Stimulated activated CD8-positive, alpha-beta memory T cell treated with anti-CD3 and anti-CD28 coated beads, Interleukin-7, amount 100 ng/mL, for 4 hours (primary cell): ENCODE measurements at regions not wholly inside any gene's neighbourhood (a gene's known extent, or its start where the extent isn't known, plus 50 kb on each side); places are given as distances from the start of the nearest gene placed in this dataset.

ENCODE experiments used
- DNase-seq, 2 donors: peaks; one replicate each; pipeline ENCODE4 v3.0.0-alpha.2; 2020; ENCODE audit warnings: low read depth in 2 of 2

DNA sequence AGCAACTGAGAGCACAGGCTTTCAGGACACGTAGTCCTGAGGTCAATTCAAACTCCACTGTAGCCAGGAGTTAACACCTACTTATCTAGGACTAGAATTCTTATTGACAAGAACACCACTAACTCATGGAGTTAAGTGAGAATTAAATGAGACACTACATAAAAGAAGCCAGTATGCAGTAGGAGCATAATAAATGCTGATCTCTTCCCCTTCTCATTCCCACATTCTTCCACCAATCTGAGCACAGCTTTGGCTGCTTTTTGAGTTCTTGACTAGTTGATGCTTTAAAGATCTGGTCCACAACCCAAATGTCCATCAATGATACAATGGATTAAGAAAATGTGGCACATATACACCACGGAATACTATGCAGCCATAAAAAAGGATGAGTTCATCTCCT, 55.2 kb downstream of the TTC32 start:
- DNase-seq, result no peak

DNA sequence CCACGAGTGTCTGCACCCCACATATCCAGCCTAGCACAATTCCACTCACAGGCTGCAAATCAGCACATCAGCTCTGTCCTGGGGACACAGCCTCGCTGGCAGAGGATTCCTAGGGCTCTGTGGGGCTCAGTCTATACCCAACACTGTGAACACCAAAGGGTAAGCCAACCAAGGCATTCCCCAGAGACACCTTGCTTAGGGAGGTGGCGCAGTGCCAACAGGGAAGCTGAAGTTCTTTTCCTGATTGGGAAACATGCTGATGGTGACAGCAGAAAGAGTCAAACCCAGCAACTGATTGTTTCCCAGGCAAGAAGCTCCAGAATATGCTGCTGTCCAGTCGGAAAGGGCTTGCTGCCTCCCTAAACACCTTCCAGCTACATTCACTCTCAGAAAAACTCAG, 55.8 kb downstream of the TTC32 start:
- no peak for DNase-seq

DNA sequence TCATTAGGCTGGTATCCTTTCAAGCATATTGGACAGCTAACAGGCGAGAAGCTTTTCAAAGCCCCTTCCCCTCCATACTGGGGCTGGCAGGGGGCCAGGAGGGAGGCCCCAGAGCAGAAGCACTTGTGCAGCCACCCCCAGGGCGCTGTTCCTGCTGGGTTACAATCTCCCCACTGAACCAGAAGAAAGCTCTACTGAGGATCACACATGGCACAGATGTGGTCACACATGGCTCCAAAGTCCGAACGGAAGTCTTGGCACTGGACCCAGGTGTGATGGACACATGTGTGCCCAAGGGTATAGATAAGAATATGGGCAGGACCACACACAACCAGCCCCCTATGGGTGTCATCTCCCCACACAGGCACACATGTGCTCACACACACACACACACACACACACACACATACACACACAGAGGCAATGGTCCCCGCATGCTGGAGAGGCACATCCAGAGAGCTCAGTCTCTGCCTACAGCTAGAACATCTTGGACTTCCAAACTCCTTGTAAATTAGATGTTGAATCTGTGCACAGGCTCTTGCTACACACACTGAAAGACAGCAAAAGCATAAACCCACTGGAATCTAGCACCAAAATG, 56.4 kb downstream of the TTC32 start:
- no peak for DNase-seq

DNA sequence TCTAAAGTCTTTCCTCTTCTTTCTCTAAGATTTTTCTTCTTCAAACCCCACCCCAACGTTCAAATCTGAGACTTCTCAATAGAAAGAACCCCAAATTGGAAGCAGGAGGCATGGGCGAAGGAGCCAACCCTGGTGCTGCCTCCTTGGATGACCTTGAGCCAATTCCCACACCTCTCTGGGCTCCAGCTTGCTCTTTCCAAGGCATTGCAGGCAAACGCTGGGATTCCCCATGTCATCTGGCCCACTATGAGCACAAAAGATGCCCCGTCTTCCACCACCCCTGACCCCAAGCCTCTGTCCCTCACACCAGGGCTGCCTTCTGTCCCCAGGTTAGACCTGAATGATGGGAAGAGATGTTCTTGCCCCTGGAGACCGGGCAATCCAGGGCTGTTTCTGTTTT, 57.0 kb downstream of the TTC32 start:
- DNase-seq, result no peak

DNA sequence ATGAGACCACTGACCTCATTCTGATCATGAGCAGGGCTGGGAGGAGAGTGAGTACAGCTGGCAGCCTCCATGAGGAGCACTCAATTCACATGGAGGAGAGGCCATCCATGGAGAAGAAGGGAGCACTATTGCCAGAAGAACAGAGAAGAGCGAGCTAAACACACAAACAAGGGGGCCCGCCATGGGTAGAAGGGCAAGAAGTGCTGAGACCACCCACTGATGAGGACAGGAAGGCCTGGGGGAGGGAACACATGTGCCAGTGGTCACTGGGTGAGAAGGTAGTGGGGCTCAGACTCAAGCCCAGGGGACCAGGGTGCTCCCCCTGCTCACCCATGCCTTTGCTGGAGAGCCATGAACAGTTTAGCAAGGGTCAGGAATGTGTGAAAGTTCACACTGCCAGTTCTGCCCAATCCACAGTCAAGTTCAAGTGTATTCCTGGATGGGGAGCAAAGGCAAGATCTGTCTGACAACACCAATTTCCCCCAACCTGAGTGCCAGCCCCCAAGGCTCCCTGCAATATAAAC, 57.7 kb downstream of the TTC32 start:
- no peak for DNase-seq

DNA sequence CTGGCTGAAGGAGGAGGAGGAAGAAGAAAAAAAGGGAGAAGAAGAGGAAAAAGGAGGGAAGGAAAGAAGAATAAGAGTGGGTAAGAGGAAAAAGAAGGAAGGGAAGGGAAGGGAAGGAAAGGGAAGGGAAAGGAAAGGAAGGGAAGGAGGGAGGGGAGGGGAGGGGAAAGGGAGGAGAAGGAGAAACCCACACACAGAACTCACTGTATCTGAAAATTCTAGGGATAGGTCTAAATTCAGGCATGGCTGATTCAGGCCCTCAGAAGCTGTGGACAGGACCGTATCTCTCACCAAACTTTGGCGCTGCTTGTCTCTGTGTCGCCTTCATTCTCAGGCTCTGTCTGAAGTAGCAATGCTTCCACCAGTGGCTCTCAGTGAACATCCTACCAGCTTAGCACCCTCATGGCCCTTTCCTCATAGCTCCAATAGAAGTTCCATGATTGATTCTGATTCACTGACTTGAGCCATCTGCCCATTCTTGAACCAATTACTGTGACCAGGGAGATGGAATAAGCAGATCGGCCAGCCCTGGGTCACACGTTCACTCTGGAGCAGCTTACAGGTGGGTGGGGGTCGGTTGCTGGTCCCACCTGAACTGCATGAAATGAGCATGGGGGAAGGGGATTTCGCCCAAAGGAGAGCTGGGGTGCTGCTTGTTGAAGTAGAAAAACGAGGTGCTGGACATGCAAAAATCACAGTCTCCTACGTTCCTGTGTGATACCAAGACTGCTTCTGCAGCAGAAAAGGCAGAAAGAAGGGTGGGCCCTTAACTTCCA, 59.7 kb downstream of the TTC32 start:
- DNase-seq, result no peak

DNA sequence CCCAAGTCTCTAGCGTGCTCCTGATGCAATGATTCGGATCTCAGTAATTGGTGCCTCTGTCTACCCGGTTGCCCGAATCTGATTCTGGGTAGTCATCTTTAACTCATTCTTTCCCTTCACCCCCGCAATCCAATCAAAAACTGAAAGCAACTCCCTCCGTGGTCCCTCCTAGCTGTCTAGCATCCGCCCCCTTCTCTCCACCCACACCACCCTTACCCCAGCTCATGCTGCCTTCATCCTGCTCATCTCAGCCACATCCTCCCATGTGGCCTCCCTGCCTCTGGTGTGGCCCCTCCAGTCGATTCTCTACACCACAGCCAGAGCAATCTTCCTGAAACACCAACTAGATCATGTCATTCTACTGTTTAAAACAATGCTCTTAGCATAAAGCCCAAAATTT, 62.3 kb downstream of the TTC32 start:
- no peak for DNase-seq

DNA sequence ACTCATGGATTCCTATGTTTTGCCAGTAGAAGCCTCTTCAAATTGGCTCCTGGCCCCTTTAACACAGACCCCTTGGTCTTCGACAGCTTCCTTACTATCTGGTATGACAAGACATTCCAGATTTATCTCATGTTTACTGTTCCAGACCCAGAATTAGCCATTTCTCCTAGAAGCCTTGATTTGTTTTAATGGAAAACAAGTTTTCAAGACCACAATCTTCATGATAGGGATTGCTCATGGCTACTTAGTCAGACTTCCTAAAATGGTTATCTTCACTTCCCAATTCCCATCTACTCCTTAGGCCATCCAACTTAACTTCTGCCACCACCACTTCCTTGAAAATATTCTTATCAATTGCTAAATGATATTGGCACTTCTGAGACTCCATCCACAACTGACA, 63.2 kb downstream of the TTC32 start:
- DNase-seq, result no peak

DNA sequence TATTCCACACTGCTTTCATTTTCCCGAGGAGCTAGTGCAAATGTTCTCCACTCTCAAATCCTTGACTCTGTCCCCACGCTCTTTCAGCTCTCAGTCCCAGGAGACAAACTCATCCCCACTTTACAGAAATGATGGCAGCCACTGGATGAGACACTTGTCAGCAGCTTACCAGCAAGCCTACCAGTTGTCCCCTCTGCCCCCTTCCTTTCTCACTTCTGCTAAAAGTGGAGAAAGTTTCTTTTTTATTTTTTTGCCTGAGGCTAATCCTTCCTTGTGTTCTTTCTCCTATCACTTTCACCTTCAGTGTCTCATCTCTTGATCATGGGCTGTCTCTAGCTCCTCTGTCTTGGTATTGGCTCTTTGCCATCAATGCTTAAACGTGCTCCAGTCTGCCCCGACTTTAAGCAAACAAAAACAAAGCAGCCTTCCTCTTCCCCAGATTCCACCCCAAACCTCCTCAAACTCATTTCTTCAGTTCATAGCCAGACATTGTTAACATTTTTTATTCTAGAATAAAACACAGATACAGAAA, 64.5 kb downstream of the TTC32 start:
- DNase-seq, result no peak

DNA sequence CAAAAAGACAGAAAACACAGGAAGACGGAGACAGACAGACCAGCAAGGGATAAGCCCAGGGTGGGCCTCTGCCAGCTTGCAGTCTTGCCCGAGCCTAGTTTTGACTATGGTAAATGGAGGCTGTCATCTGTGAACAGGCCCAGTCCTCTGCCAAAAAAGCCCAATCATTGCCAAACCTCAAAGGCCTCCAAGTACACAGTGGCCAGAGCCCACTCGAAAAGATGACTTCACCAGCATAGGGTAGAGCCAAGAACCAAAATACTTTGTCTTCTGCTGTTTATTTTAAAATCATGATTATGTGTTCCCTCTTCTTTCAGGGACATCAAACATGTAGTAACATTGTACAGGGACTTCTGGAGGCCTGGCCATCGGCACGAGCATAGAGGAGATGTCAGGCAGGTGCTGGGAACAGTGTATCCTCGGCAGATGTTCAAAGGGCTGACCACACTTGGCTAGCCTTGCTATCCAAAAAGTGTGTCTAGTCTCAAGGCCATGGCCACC, 66.0 kb downstream of the TTC32 start:
- no peak for DNase-seq

DNA sequence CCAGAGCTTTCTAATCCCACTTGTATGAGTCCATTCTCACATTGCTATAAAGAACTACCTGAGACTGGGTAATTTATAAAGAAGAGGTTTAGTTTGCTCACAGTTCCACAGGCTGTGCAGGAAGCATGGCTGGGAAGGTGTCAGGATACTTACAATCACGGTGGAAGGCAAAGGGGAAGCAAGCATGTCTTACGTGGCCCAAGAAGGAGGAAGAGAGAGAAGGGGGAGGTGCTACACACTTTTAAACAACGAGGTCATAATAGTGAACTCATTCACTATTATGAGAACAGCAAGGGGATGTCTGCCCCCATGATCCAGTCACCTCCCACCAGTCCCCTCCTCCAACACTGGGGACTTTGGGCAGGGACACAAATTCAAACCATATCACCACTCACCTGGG, 67.8 kb downstream of the TTC32 start:
- DNase-seq, result no peak

DNA sequence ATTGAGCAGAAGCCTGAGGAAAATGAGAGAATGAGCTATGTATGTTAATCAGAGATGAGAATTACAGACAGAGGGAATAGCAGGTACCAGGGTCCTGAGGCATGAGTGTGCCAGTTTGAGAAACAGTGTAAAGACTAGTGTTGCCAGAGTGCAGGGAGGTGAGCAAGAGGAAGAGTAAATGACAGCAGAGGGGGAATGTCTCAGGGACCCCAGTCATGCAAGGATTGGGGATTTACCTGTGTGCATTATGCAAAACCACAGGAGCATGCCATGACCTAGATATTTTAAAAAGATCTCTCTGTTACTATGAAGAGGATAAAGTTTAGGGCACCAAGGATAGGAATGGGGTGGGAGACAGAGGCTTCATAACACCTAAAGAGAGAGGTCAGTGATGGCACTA, 72.1 kb downstream of the TTC32 start:
- no peak for DNase-seq

DNA sequence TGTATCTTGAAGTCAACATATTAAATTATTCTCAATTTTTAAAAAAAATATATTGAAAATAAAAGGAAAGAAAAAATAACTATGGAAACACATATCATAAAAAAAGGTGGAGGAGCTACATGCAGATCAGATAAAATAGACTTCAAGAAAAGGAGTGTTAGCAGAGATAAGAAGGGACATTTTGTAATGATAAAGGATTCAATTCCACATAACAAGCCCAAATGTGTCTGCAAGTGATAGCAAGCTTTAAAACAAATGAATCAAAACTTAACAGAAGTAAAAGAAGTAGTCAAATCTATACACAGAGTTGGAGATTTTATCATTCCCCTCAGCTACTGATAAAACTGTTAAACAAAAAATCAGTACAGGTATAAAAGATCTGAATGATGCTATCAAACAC, 74.9 kb downstream of the TTC32 start:
- no peak for DNase-seq

DNA sequence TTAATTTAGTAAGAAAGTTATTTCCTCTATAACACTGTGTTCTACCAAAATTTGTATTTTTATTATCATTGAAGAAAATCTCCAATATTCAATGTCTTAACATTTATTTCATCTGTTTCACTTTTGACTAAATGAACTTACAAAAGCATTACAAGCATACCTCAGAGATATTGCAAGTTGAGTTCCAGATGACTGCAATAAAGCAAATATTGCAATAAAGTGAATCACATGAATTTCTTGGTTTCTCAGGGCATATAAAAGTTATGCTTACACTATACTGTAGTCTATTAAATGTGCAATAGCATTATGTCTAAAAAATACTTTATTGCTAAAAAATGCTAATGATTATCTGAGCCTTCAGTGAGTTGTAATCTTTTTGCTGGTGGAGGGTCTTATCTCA, 78.3 kb downstream of the TTC32 start:
- DNase-seq, result no peak

DNA sequence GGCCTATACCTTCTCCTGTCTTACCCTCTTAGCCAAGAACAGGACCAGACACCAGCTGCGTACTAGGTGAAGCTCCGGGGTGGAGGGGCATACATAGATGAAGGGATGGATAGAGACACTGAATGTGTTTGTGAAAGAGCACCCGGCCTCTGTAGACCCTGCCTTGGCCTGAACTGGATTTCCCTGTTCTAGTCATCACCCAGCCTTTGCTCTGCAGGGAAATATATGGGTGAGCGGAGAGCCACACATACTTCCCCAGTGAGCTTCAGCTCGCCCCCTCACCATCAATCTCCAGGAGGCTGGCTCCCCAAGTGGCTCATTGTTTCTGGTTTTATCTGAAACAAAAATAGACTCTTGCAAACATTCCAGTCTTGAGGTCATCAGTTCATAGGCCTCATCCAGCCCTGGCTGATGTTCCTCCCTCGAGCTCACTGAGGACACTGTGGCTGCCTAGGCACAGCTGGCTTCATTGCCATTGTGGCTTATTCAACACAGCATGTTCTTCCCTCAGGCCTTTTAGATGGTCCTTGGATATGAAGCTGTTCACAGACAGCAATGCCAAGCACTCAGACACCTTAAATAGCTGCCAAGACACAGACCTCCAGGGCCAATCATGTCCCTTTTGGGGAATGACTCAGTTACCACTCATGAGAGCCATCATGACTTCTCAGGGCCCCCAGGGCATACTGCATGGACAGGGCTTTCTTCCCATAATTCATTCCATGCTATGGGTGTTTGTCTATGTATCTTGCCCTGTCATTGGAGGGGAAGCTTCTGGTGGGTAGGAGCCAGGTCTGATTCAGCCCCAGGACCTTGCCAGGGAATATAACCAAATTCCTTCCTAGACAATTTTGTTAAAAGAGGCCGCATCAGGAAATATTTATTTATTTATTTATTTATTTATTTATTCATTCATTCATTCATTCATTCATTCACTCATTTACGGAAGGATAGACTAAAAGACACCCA, 82.4 kb downstream of the TTC32 start:
- no peak for DNase-seq

DNA sequence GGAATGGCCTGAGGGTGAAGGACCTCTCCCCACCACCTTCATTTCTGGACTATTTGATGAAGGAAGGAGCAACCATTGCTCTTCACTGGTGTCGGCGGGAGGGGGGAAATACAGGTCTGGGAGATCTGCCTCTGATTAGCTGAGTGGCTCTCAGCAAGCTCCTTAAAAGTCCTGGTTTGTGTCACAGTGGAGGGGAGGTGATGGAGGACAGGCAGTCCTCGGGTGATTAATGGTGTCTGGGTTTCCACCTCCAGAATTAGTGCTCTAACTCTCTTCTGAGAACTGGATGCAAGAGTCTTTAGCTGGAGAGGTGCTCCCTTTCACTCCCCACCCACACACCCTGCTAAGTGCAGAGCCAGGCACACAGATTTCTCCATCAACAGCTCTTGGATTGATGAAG, 83.2 kb downstream of the TTC32 start:
- DNase-seq, result no peak

DNA sequence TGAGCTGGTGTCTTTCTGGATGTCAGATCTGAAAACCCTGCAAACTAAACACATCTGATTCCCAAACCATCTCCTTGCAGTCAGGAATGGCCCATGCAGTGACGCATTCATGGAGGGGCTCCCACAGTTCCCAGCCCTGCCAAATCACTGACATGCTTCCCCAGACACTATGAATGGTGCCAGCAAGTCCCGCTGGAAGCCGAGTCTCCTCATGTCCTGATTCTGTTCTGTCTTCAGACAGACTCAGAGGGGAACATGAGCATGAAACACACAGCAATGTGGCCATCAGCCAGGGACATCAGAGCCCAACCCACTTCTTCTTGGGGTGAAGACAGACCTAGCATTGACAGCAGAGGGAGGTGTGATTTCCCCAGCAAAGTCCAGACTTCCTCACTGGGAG, 83.7 kb downstream of the TTC32 start:
- no peak for DNase-seq

DNA sequence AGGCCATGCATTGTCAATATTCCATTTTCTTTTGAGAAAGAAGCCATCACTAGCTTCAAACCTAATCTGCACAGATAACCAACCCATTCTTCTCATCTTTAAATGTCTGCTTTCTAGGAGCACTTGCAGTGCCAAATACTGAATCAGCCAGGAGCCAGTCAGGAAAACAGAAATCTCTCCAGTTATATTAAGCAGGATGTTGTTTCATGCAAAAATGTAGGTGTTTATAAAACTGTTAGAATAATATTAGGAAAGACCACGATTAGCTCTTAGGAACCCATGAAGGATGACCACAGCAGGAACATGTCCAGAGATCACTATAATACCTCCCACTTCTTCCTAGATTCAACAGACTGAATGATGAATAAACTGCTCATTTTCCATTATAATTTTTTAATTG, 86.0 kb downstream of the TTC32 start:
- DNase-seq, result no peak

DNA sequence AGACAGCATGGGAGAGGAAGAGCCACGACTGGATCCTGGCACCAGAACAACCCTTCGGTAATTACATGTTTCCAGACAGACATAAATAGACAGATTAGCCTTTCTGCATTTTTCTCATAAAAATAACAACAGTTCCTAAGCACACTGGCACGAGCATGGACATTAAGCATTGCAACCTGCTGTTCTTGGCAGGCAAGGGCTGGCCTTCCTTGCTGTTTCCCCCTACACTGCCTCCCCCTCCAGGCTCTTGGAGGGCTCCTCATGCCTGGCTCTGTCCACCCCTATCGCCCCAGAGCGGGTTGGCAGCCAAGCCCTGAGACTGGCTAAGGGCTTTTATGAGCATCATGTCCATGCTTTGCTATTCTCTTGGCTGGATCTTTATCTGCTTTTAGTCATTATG, 89.6 kb downstream of the TTC32 start:
- no peak for DNase-seq

DNA sequence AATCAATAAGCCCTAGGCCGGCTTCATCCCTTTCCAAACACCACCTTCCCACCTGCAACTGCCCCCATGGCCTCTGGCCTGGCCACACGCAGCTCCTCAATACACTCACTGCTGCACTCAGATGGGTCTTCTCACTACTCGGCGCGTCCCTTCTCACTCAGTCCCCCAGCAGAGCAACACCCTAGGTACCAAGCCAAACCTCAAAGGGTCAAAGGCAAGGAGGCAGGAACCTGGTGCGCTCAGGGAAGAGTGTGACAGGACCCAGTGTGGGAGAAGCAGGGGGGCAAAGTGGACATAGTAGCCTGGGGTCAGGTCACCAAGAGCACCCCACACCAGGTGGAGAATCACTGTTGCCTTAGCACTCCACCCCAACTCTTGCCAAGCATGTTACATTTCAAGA, 90.6 kb downstream of the TTC32 start:
- DNase-seq, result no peak

DNA sequence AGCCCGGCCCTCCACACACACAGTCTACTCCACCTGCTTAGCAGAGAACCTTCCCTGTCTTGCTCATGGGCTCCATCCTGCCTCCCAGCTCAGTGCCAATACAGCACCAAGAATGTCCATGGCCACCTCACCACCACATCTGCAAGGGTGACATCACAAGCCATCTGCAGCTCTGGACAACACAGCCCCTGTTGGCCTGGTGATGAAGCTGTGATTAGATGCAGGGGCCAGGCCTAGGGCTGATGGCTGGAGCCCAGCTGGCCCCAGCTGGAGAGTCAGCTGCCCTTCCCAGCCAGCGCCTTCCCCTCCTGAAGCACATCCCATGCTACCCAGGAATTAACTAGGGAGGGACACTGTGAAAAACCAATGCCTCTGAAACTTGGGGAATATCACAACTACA, 91.1 kb downstream of the TTC32 start:
- no peak for DNase-seq

DNA sequence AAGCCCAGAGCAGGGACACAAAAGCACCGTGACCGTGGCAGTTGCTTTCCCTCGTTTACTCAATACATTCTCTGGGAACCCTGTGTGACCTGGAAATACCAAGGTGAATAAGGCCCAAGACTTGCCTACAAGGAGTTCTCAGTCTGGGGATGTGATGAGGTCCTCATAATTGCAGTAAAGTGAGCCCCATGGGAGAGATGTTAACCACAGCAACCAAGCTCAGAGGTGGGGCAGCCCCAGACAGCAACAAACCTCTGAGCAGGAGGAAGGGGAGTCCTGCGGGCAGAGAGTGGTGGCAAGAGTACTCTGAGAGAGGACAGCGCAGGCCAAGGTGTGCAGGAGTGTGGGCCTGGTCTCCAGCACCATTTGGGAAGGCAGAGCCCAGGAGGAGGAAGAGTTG, 91.6 kb downstream of the TTC32 start:
- no peak for DNase-seq
